Small intestine (tissue), 7 donors: ENCODE measurements at regions not wholly inside any gene's neighbourhood (a gene's known extent, or its start where the extent isn't known, plus 50 kb on each side); places are given as distances from the start of the nearest gene placed in this dataset.
A peak's percentile ranks its signal among the peaks of the same experiment; 100 is the strongest.
"Not testable (repeated sequence)": the region's sequence is repeated elsewhere in the genome, so short reads cannot be mapped to it uniquely, and the experiment has no call there.

ENCODE experiments used
- DNase-seq, 2 donors: peaks; one replicate each; pipeline versions ENCODE4 v3.0.0 to v3.0.0-alpha.2; 2013
- FAIRE-seq: peaks from 2 replicates; lab custom pipeline; 2012; peaks lifted over from hg19 to GRCh38; lab: Jason Lieb, UNC
- H3K27ac ChIP-seq, 3 donors: one replicate each; pipeline ENCODE4 v1.5.1; 2013; ENCODE audit warnings: low read length in 2 of 3, mild to moderate bottlenecking in 2 of 3, control low read depth in 1 of 3, inconsistent platforms in 1 of 3, low read depth in 1 of 3, moderate library complexity in 1 of 3
- H3K27me3 ChIP-seq, 3 donors: one replicate each; pipeline ENCODE4 v1.6.1; 2013; ENCODE audit warnings: low read length in 3 of 3, inconsistent platforms in 1 of 3; ENCODE audit not compliant: control insufficient read depth in 3 of 3, insufficient read depth in 3 of 3
- H3K36me3 ChIP-seq, 3 donors: one replicate each; pipeline ENCODE4 v1.6.1; 2013; ENCODE audit warnings: low read length in 3 of 3, inconsistent platforms in 1 of 3, low read depth in 1 of 3, mild to moderate bottlenecking in 1 of 3, moderate library complexity in 1 of 3; ENCODE audit not compliant: control insufficient read depth in 3 of 3, insufficient read depth in 2 of 3
- H3K4me1 ChIP-seq, 3 donors: one replicate each; pipeline ENCODE4 v1.6.1; 2013; ENCODE audit warnings: low read length in 2 of 3, inconsistent platforms in 1 of 3, low read depth in 1 of 3, mild to moderate bottlenecking in 1 of 3, moderate library complexity in 1 of 3; ENCODE audit not compliant: control insufficient read depth in 3 of 3, insufficient read depth in 2 of 3
- H3K4me3 ChIP-seq, 3 donors: one replicate each; pipeline ENCODE4 v1.5.1; 2013; ENCODE audit warnings: low read length in 3 of 3, control low read depth in 1 of 3, inconsistent platforms in 1 of 3, low read depth in 1 of 3, mild to moderate bottlenecking in 1 of 3, moderate library complexity in 1 of 3
- H3K9me3 ChIP-seq, 2 donors: one replicate each; pipeline ENCODE4 v1.6.1; 2013; ENCODE audit warnings: low read depth in 1 of 2, low read length in 1 of 2; ENCODE audit not compliant: control insufficient read depth in 2 of 2, insufficient read depth in 1 of 2
- WGBS, 3 donors: extraction: QIAGEN DNeasy Blood & Tissue Kit; methylation state at CpG; one replicate each; pipeline ENCODE4 v1.1.7; 2013; 5-methylcytosine and 5-hydroxymethylcytosine counted together
- donor health status: healthy with polysubstance abuse.
- donor health status: control.
- donor health status: control.
- donor health status: Bipolar disorder and iron deficiency.
- donor health status: healthy.

DNA sequence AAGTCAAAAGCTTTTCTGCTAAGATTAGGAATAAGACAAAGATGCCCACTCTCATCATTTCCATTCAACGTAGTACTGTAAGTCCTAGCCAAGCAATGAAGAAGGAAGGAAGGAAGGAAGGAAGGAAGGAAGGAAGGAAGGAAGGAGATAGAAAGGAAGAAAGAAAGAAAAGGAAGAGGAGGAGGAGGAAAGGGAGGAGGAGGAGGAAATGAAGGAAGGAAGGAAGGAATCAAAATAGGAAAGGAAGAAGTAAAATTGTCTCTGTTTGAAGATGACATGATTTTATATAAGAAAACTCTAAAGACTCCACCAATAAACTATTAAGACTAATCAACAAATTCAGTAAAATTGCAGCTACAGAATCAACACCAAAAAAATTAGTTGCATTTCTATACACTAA, 66.0 kb upstream of the DHRS4 start:
- no peak for FAIRE-seq
- WGBS, 3 donors, result 86 to 98% (median 95%) methylated on average over 1 of the region's 1 CpG

DNA sequence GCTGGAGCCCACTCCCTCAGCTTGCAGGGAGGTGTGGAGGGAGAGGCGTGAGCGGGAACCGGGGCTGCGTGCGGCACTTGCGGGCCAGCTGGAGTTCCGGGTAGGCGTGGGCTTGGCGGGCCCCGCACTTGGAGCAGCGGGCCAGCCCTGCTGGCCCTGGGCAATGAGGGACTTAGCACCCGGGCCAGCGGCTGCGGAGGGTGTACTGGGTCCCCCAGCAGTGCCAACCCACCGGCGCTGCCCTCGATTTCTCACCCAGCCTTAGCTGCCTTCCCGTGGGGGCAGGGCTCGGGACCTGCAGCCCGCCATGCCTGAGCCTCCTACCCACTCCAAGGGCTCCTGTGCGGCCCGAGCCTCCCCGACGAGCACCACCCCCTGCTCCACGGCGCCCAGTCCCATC, 61.9 kb upstream of the DHRS4 start:
- WGBS, 3 donors, result 95 to 99% (median 98%) methylated on average over 21 to 26 of the region's 26 CpGs
- not testable (repeated sequence) for H3K9me3 ChIP-seq, H3K36me3 ChIP-seq, DNase-seq, H3K27ac ChIP-seq, H3K4me3 ChIP-seq, FAIRE-seq, H3K4me1 ChIP-seq, H3K27me3 ChIP-seq

More for the DNA sequence above, 66.0 kb upstream of the DHRS4 start:
- Histone ChIP-seq H3K36me3 (no peaks in the 10 kb centered on the region), H3K27ac (no peak overlapping the region), H3K27me3 (peaks cover 0 to 2% (median 0%) of the 10 kb centered on the region in 3 donors), H3K4me1 (peaks cover 0 to 12% (median 0%) of the 10 kb centered on the region in 3 donors), H3K9me3 (no peaks in the 10 kb centered on the region), H3K4me3 (no peak overlapping the region)
- no peak for DNase-seq

GRCh38 chr14:23892289-23892688, 61.3 kb upstream of the DHRS4 start:
- not testable (repeated sequence) for H3K4me3 ChIP-seq, H3K4me1 ChIP-seq, H3K36me3 ChIP-seq, DNase-seq, FAIRE-seq, H3K27ac ChIP-seq, H3K9me3 ChIP-seq, H3K27me3 ChIP-seq
- WGBS, 3 donors, result 79 to 90% (median 85%) methylated on average over 2 to 3 of the region's 3 CpGs

DNA sequence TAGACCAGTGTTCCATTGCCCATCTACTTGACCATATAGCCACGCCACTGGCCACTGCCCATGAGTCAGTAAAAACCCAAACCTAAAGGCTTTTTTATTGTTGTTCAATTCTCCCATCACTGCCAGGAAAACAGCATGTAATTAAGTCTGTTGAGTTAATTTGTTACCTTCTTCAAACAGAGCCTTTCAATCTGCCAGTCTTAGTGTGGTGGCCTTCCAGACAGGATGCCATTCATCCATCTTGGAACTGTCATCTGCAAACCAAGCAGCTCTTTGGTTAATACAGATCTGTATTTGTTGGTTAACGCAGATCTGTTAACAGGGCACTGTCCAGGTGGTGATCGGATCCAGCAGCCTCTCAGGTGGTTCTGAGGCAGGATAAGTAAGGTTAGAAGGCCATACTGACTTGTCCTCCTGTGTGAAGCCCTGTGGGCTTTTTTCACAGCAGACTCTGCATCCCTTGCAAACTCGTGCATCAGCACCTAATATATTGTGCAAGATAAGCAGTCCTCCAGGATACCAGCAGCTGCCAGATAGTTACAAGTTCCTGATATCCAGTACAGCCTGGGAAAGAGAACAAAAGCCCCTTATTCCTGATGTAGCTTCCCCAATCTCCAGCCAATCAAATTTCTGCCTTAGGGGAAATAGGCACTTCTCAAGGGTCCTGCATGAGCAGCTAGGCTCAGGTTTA, 59.1 kb upstream of the DHRS4 start:
- FAIRE-seq (no peak), DNase-seq (no peak)
- no peak overlapping the region for H3K4me3 ChIP-seq
- no peaks in the 10 kb centered on the region for H3K27me3 ChIP-seq
- H3K36me3 ChIP-seq, result no peaks in the 10 kb centered on the region
- H3K9me3 ChIP-seq, result no peaks in the 10 kb centered on the region
- H3K27ac ChIP-seq, result no peak overlapping the region
- H3K4me1 ChIP-seq, result no peaks in the 10 kb centered on the region
- WGBS, 3 donors, result 62 to 65% (median 62%) methylated on average over 4 of the region's 4 CpGs

- H3K9me3 ChIP-seq, result no peaks in the 10 kb centered on the region
- H3K27ac ChIP-seq, result no peak overlapping the region
- WGBS, 3 donors, result 22 to 77% (median 54%) methylated on average over 1 of the region's 1 CpG
- DNase-seq (peak; percentile 19 to 24), FAIRE-seq (no peak)
- no peaks in the 10 kb centered on the region for H3K4me1 ChIP-seq
- H3K36me3 ChIP-seq, result no peaks in the 10 kb centered on the region
- H3K4me3 ChIP-seq, result no peak overlapping the region
- H3K27me3 ChIP-seq, result no peaks in the 10 kb centered on the region
Observed at GRCh38 chr14:23895053-23895419, 58.5 kb upstream of the DHRS4 start.

DNA sequence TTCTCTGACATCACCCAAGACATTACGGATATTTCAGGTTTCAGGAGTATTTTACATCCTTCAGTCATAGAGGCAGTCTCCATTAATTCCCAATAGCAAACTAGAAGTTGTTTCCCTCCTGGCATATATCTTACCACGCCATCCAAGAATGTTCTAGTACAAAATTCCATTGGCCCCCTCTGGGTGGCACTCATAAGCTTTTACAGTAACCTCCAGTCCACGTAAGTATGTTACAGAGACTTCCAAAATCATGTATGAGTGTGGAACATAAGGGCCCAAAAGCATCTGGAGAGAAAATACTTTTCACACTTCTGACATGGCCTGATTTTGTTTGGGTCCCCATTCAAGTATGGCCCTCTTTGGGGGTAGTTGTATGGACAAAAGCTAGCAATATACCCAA, 58.1 kb upstream of the DHRS4 start:
- Histone ChIP-seq H3K9me3 (no peaks in the 10 kb centered on the region), H3K4me1 (peaks cover 0 to 4% (median 0%) of the 10 kb centered on the region in 3 donors), H3K4me3 (no peak overlapping the region), H3K27ac (no peak overlapping the region), H3K27me3 (no peaks in the 10 kb centered on the region), H3K36me3 (no peaks in the 10 kb centered on the region)
- 61 to 66% (median 63%) methylated on average over 3 of the region's 3 CpGs for WGBS, 3 donors
- DNase-seq (peak in 1 of 2 donors; percentile 20), FAIRE-seq (no peak)

DNA sequence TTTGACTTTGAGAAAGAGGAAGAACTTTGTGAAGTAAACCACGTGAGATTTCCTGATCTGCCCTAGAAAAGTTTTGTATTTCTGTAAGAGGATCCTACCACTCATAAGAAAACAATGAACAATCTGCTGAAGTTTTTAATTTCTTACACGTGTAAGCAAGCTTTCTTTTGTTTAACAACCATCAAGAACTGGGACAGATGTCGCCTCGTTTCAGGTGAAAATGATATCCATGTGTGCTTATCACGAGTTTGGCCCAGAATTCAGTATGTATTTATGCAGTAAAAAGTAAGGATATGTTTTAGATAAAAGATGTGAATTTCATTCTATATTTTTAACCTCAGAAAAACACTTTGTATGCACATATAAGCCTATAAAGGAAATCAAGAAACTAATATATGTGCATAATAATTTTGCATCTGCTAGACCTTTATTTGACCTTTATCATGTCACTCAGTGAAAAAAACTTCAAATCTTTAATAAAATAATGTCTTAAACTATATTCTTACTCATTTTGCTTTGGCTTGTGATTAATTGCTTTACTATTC, 56.9 kb upstream of the DHRS4 start:
- Histone ChIP-seq H3K27me3 (peaks cover 0 to under 1% (median 0%) of the 10 kb centered on the region in 3 donors), H3K36me3 (no peaks in the 10 kb centered on the region), H3K4me1 (peaks cover 0 to 6% (median 0%) of the 10 kb centered on the region in 3 donors), H3K4me3 (no peak overlapping the region), H3K9me3 (no peaks in the 10 kb centered on the region), H3K27ac (no peak overlapping the region)
- FAIRE-seq (no peak), DNase-seq (no peak)
- WGBS, 3 donors, result 64 to 74% (median 65%) methylated on average over 5 of the region's 5 CpGs

DNA sequence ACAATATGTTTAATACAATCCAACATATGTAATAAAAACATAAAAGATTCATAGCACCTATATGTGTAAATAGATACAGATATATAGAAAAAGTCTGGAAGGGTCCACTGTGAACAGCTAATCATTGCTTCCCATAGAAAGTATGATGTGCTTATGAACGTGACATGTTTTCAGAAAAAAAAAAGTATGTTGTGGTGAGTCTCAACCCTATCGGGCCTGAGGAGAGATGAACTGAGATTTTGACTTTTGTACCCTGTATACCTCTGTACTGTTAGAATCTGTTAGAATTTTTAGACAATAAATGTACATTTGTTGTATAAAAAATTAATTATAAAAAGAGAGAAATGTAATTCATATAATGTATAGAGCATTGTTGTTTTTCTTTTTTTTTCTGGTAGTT, 56.3 kb upstream of the DHRS4 start:
- not testable (repeated sequence) for H3K4me3 ChIP-seq, DNase-seq, H3K36me3 ChIP-seq, FAIRE-seq, H3K9me3 ChIP-seq, H3K27ac ChIP-seq, H3K4me1 ChIP-seq, H3K27me3 ChIP-seq
- 79 to 90% (median 85%) methylated on average over 2 of the region's 2 CpGs for WGBS, 3 donors
